HepG2 (cell line): ENCODE measurements at regions not wholly inside any gene's neighbourhood (a gene's known extent, or its start where the extent isn't known, plus 50 kb on each side); places are given as distances from the start of the nearest gene placed in this dataset.

Experiments
- ATAC-seq: fragments of 200-7000 bp; cut with Tn5 transposase; 3 replicates; pipeline ENCODE4 v1.9.1; 2020; ENCODE audit warnings: mild to moderate bottlenecking, moderate library complexity
- BruUV-seq: library from RNA; stranded (reverse); fragments of 400-500 nt; replicated peaks from 2 replicates; lab custom pipeline; 2021; lab: Mats Ljungman, UMichigan
- CTCF ChIA-PET: fragments of 300-600 bp; formaldehyde crosslinking; extraction: SDS; loops from one replicate; lab custom pipeline; 2021; ENCODE audit warnings: low total read pairs, inconsistent platforms, low intra/inter-chr PET ratio; lab: Yijun Ruan, JAX
- POLR2A ChIA-PET: fragments of 350-600 bp; sonication (Branson Sonifier 250); formaldehyde crosslinking; loops from one replicate; lab custom pipeline; 2020; ENCODE audit warnings: antibody characterized with exemption, inconsistent platforms; lab: Yijun Ruan, JAX
- DNase-seq: peaks from one replicate; pipeline ENCODE4 v3.0.0-alpha.2; 2015; ENCODE audit warnings: low spot score
- FAIRE-seq: peaks from 3 replicates; lab custom pipeline; 2011; peaks lifted over from hg19 to GRCh38; lab: Jason Lieb, UNC
- H2AFZ ChIP-seq: one replicate; pipeline ENCODE4 v1.6.1; 2011; ENCODE audit warnings: low read length, inconsistent platforms
- H3K27ac ChIP-seq: fragments of 300-600 bp; 3 replicates; pipeline ENCODE4 v1.8.0; 2011; ENCODE audit warnings: mixed run types, mild to moderate bottlenecking, mixed read lengths, low read length, inconsistent platforms; ENCODE audit not compliant: insufficient read depth; ENCODE audit errors: extremely low read length
- H3K27me3 ChIP-seq, 2 experiments: fragments of 200-600 bp in 1 of 2; 2 replicates in 1 of 2; 3 replicates in 1 of 2; pipeline versions ENCODE4 v1.6.0 to v1.8.0; 2011; ENCODE audit warnings: low read length in 2 of 2, mild to moderate bottlenecking in 2 of 2, moderate library complexity in 2 of 2, inconsistent platforms in 1 of 2; ENCODE audit not compliant: insufficient read depth in 2 of 2, control insufficient read depth in 1 of 2
- H3K36me3 ChIP-seq, 2 experiments: fragments of 200-600 bp in 1 of 2; replicated peaks in 1 of 2; 2 replicates in 1 of 2; 3 replicates in 1 of 2; pipeline versions ENCODE4 v1.5.1 to v1.8.0; 2011; ENCODE audit warnings: low read length in 2 of 2, inconsistent platforms in 1 of 2; ENCODE audit not compliant: insufficient read depth in 2 of 2, control insufficient read depth in 1 of 2
- H3K4me1 ChIP-seq: 2 replicates; pipeline ENCODE4 v1.5.1; 2012; ENCODE audit warnings: low read length, inconsistent platforms; ENCODE audit not compliant: insufficient read depth
- H3K4me2 ChIP-seq: 2 replicates; pipeline ENCODE4 v1.6.0; 2011; ENCODE audit warnings: low read depth, low read length, inconsistent platforms
- H3K4me3 ChIP-seq, 3 experiments: fragments of 200-600 bp in 1 of 3; sonication (generic), shearing (Covaris generic) in 1 of 3; replicated peaks in 1 of 3; 2 replicates each; pipeline ENCODE4 v1.5.1; 2011 to 2016; ENCODE audit warnings: low read length in 3 of 3, inconsistent platforms in 2 of 3, low read depth in 2 of 3, mild to moderate bottlenecking in 2 of 3, control low read depth in 1 of 3, mixed read lengths in 1 of 3; ENCODE audit not compliant: insufficient read depth in 1 of 3
- H3K79me2 ChIP-seq: one replicate; pipeline ENCODE4 v1.6.1; 2011; ENCODE audit warnings: low read length, inconsistent platforms; ENCODE audit not compliant: insufficient read depth
- H3K9ac ChIP-seq: 2 replicates; pipeline ENCODE4 v1.6.0; 2011; ENCODE audit warnings: mild to moderate bottlenecking, low read depth, low read length, inconsistent platforms; ENCODE audit not compliant: insufficient read depth
- H3K9me3 ChIP-seq: 2 replicates; pipeline ENCODE4 v1.5.1; 2012; ENCODE audit warnings: mild to moderate bottlenecking, low read length
- H4K20me1 ChIP-seq: 2 replicates; pipeline ENCODE4 v1.6.0; 2011; ENCODE audit warnings: inconsistent platforms, mild to moderate bottlenecking, low read length, moderate library complexity; ENCODE audit not compliant: insufficient read depth
- CREB1 ChIP-seq, 2 experiments: fragments of 450-650 bp in 1 of 2; IDR thresholded peaks; 2 replicates each; pipeline ENCODE4 v1.6.1; 2016 to 2017; ENCODE audit warnings: control low read depth in 1 of 2, mild to moderate bottlenecking in 1 of 2, missing compliant biosample characterization in 1 of 2, missing genetic modification characterization in 1 of 2
- HNF4A ChIP-seq: sonication (generic); formaldehyde crosslinking; IDR thresholded peaks from 2 replicates; pipeline ENCODE4 v1.4.0; 2020; ENCODE audit warnings: missing genetic modification reagents
- ISX ChIP-seq: sonication (generic); formaldehyde crosslinking; conservative IDR thresholded peaks from 2 replicates; pipeline ENCODE4 v1.5.0; 2020; ENCODE audit warnings: missing genetic modification reagents
- JARID2 ChIP-seq: sonication (generic); formaldehyde crosslinking; IDR thresholded peaks from 2 replicates; pipeline ENCODE4 v1.8.1; 2023; ENCODE audit warnings: missing genetic modification reagents, inconsistent platforms; ENCODE audit not compliant: insufficient replicate concordance
- KAT2B ChIP-seq: fragments of 150-350 bp; IDR thresholded peaks from 2 replicates; pipeline ENCODE4 v1.6.1; 2014; ENCODE audit warnings: low read depth, low read length, borderline replicate concordance
- KDM4B ChIP-seq: sonication (generic); formaldehyde crosslinking; IDR thresholded peaks from 2 replicates; pipeline ENCODE4 v1.4.0; 2020; ENCODE audit warnings: missing genetic modification reagents
- MIXL1 ChIP-seq: IDR thresholded peaks from 2 replicates; pipeline ENCODE4 v1.6.1; 2016
- NR3C1 ChIP-seq: sonication (generic); formaldehyde crosslinking; IDR thresholded peaks from 2 replicates; pipeline ENCODE4 v1.4.0; 2020; ENCODE audit warnings: missing genetic modification reagents
- RARG ChIP-seq: sonication (generic); formaldehyde crosslinking; IDR thresholded peaks from 2 replicates; pipeline ENCODE4 v1.4.0; 2020; ENCODE audit warnings: low read depth, mild to moderate bottlenecking, missing genetic modification reagents
- SOX6 ChIP-seq, 2 experiments: fragments of 450-650 bp in 1 of 2; sonication (generic) in 1 of 2; formaldehyde crosslinking in 1 of 2; IDR thresholded peaks; 2 replicates each; pipeline versions ENCODE4 v1.4.0 to v1.6.1; 2017 to 2020; ENCODE audit warnings: antibody characterized with exemption in 1 of 2, mild to moderate bottlenecking in 1 of 2, missing genetic modification reagents in 1 of 2
- ZMYM3 ChIP-seq: sonication (generic); formaldehyde crosslinking; IDR thresholded peaks from 2 replicates; pipeline ENCODE4 v1.5.1; 2020; ENCODE audit warnings: mild to moderate bottlenecking, missing genetic modification reagents
- ZNF431 ChIP-seq: sonication (generic); formaldehyde crosslinking; IDR thresholded peaks from 2 replicates; pipeline ENCODE4 v1.9.0; 2022; ENCODE audit warnings: missing genetic modification reagents, low read depth, mild to moderate bottlenecking, borderline replicate concordance
- ZNF572 ChIP-seq: sonication (generic); formaldehyde crosslinking; IDR thresholded peaks from 2 replicates; pipeline ENCODE4 v1.5.1; 2020; ENCODE audit warnings: mild to moderate bottlenecking, missing genetic modification reagents
- WGBS: methylation state at CpG from one replicate; pipeline ENCODE4 v1.1.6; 2017; ENCODE audit warnings: low lambda C conversion rate; 5-methylcytosine and 5-hydroxymethylcytosine counted together
- in situ Hi-C: cut with HindIII; loops from 2 replicates; pipeline ENCODE4 v1.10.0; 2017; ENCODE audit warnings: low pct_unique_long_range_greater_than_20kb; ENCODE audit not compliant: extremely low pct_ligation_motif_present
- intact Hi-C: fragments of 100-400 bp; cut with micrococcal nuclease; formaldehyde crosslinking; loops from one replicate; pipeline ENCODE4 v1.10.0; 2022; ENCODE audit not compliant: unreplicated experiment

DNA sequence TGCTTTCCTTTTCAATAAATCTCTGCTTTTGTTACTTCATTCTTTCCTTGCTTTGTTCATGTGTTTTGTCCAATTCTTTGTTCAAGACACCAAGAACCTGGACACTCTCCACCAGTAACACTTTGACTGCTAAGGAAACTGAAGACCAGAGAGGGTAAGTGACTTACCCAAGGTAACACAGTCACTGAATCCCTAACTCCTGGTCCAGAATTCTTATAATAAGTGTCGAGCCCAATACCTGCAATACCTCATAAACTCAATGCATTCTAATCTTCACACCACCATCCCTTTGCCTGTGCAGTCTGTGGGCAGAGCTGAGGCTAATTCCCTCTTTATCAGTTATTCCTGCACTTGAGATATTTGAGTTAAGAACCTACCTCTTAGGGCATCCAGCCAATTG, 237.8 kb downstream of the UACA start:
- in situ Hi-C loops = no loop called here
- ChIA-PET POLR2A (no interaction called here), CTCF (no interaction called here)
- BruUV-seq = no TSS peak
- Histone ChIP-seq H2AFZ (no peak overlapping the region), H3K9me3 (no peaks in the 10 kb centered on the region), H3K4me3 (no peak overlapping the region), H3K9ac (no peak overlapping the region), H3K27ac (no peak overlapping the region), H3K4me1 (peaks cover 41% of the 10 kb centered on the region), H3K36me3 (no peaks in the 10 kb centered on the region), H3K79me2 (no peaks in the 10 kb centered on the region), H4K20me1 (no peaks in the 10 kb centered on the region), H3K4me2 (no peak overlapping the region), H3K27me3 (peaks cover 3 to 13% of the 10 kb centered on the region in 2 experiments; a peak in 3 of 5 replicates)
- TF ChIP-seq MIXL1 (no peak), RARG (CRISPR knock-in tag) (no peak), ISX (CRISPR knock-in tag) (no peak), KAT2B (no peak)
- no peak for FAIRE-seq
- no peak for ATAC-seq
- DNase-seq = no peak
- WGBS = 0% methylated on average over 1 of the region's 1 CpG
- intact Hi-C loops = no loop called here

DNA sequence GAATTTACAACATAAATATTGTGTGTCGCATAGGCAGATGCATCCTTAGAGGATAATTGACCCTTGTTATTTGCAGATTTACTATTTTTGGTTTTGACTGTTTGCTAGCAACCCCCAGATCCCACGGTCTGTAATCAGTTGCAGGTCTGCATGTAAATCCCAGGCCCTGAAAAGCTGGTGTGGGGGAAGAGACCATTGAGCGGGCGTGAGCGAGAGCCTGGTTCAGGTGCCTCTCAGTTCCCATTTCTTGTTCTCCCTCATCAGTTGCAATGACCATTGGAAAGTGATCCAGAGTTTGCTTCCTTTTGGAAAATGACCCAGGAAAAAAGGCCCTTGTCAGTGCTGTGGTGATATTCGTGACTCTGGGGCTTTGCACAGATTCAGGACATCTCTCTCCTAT, 238.9 kb downstream of the UACA start:
- Histone ChIP-seq H3K9ac (no peak overlapping the region), H3K4me3 (no peak overlapping the region), H3K36me3 (no peaks in the 10 kb centered on the region), H3K4me2 (no peak overlapping the region), H3K4me1 (peaks cover 33% of the 10 kb centered on the region), H3K27ac (no peak overlapping the region), H3K79me2 (no peaks in the 10 kb centered on the region), H3K27me3 (peaks cover 4 to 13% of the 10 kb centered on the region in 2 experiments; a peak in 2 of 5 replicates), H2AFZ (no peak overlapping the region), H3K9me3 (no peaks in the 10 kb centered on the region), H4K20me1 (no peaks in the 10 kb centered on the region)
- TF ChIP-seq ZNF572 (CRISPR knock-in tag) = no peak
- TF ChIP-seq ZMYM3 (CRISPR knock-in tag) = no peak
- TF ChIP-seq ZNF431 = no peak
- TF ChIP-seq CREB1 (IDR thresholded peaks at IDR 0.05) = no peak
- TF ChIP-seq CREB1 (CRISPR knock-in tag; IDR thresholded peaks at IDR 0.05) = no peak
- TF ChIP-seq HNF4A (CRISPR knock-in tag) = no peak
- no peak for TF ChIP-seq KDM4B (CRISPR knock-in tag)
- no peak for TF ChIP-seq SOX6 (IDR thresholded peaks at IDR 0.05)
- TF ChIP-seq SOX6 (CRISPR knock-in tag; IDR thresholded peaks at IDR 0.05) = no peak
- TF ChIP-seq JARID2 (CRISPR knock-in tag) = no peak
- TF ChIP-seq NR3C1 (CRISPR knock-in tag) = no peak
- no peak for FAIRE-seq
- CTCF ChIA-PET = no interaction called here
- no peak for ATAC-seq
- in situ Hi-C loops = no loop called here
- WGBS = 36% methylated on average over 6 of the region's 6 CpGs
- BruUV-seq = no TSS peak
- POLR2A ChIA-PET = no interaction called here
- no peak for DNase-seq
- intact Hi-C loops = no loop called here
